ENCODE measurements at regions not wholly inside any gene's neighbourhood (a gene's known extent, or its start where the extent isn't known, plus 50 kb on each side); places are given as distances from the start of the nearest gene placed in this dataset.

DNA sequence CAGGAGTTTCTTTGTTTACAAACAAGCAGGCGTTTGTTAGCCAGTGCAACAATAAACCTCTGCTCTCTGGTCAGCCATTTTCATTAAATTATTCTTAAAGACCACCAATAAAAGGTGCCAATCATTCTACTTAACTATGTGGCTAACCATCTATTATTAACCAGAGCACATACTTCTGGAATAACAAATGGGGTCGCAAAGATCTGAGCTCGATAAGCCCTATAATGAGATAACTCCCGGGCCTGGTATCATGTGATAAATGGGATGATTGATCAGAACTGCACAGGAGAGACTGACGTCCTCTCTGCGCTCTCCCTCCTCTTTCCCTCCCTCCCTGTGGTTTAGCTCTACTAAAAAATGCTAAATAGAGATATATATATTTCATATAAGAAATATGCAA is 488.2 kb downstream of the NTRK2 start:
- TF ChIP-seq CTCF (conservative IDR thresholded peaks at IDR 0.05) (no peak), ZFX (IDR thresholded peaks at IDR 0.05) (no peak)
